Glutamatergic neuron (in vitro differentiated cells): ENCODE measurements at regions not wholly inside any gene's neighbourhood (a gene's known extent, or its start where the extent isn't known, plus 50 kb on each side); places are given as distances from the start of the nearest gene placed in this dataset.
"Not testable (repeated sequence)": the region's sequence is repeated elsewhere in the genome, so short reads cannot be mapped to it uniquely, and the experiment has no call there.

Experiments used
- DNase-seq: peaks from one replicate; pipeline ENCODE4 v3.0.0; 2022
- H3K27ac Mint-ChIP-seq: one replicate; pipeline ENCODE4 v1.8.0; 2020; ENCODE audit warnings: mild to moderate bottlenecking, mixed read lengths, inconsistent platforms; ENCODE audit not compliant: unreplicated experiment
- H3K27me3 Mint-ChIP-seq: one replicate; pipeline ENCODE4 v1.8.0; 2020; ENCODE audit warnings: mild to moderate bottlenecking, moderate library complexity, mixed read lengths, inconsistent platforms; ENCODE audit not compliant: unreplicated experiment
- H3K36me3 Mint-ChIP-seq: one replicate; pipeline ENCODE4 v1.8.0; 2020; ENCODE audit warnings: mild to moderate bottlenecking, mixed read lengths, inconsistent platforms; ENCODE audit not compliant: unreplicated experiment
- H3K4me1 Mint-ChIP-seq: one replicate; pipeline ENCODE4 v1.8.0; 2020; ENCODE audit warnings: mild to moderate bottlenecking, low read depth, mixed read lengths, inconsistent platforms; ENCODE audit not compliant: unreplicated experiment
- H3K4me3 Mint-ChIP-seq: one replicate; pipeline ENCODE4 v1.8.0; 2020; ENCODE audit warnings: mild to moderate bottlenecking, mixed read lengths, inconsistent platforms; ENCODE audit not compliant: unreplicated experiment
- H3K9me3 Mint-ChIP-seq: one replicate; pipeline ENCODE4 v1.8.0; 2020; ENCODE audit warnings: mild to moderate bottlenecking, moderate library complexity, mixed read lengths, inconsistent platforms; ENCODE audit not compliant: unreplicated experiment
- CTCF ChIP-seq: fragments of 200-600 bp; sonication (generic); IDR thresholded peaks from one replicate; pipeline ENCODE4 v1.5.0; 2021; ENCODE audit not compliant: partially characterized antibody, unreplicated experiment

- no peaks in the 10 kb centered on the region for H3K4me1 Mint-ChIP-seq
- TF ChIP-seq CTCF, result no peak
- H3K27ac Mint-ChIP-seq, result no peak overlapping the region
- H3K9me3 Mint-ChIP-seq, result no peaks in the 10 kb centered on the region
- H3K27me3 Mint-ChIP-seq, result no peaks in the 10 kb centered on the region
- H3K4me3 Mint-ChIP-seq, result no peak overlapping the region
- no peaks in the 10 kb centered on the region for H3K36me3 Mint-ChIP-seq
- no peak for DNase-seq
Observed at GRCh38 chr6:94859924-94860323, 717.4 kb upstream of the MANEA start.

GRCh38 chr6:94856999-94857398 is 720.3 kb upstream of the MANEA start:
- not testable (repeated sequence) for H3K27me3 Mint-ChIP-seq, H3K36me3 Mint-ChIP-seq, H3K4me3 Mint-ChIP-seq, H3K27ac Mint-ChIP-seq, H3K9me3 Mint-ChIP-seq, H3K4me1 Mint-ChIP-seq, DNase-seq

- H3K4me1 Mint-ChIP-seq, H3K4me3 Mint-ChIP-seq, H3K9me3 Mint-ChIP-seq, H3K36me3 Mint-ChIP-seq, H3K27me3 Mint-ChIP-seq, H3K27ac Mint-ChIP-seq, DNase-seq: not testable (repeated sequence)
Observed at GRCh38 chr6:94851329-94851728, 726.0 kb upstream of the MANEA start.

GRCh38 chr6:94845742-94846141 is 731.6 kb upstream of the MANEA start:
- DNase-seq, result no peak
- TF ChIP-seq CTCF, result no peak
- H3K4me3 Mint-ChIP-seq, result no peak overlapping the region
- H3K27me3 Mint-ChIP-seq, result no peaks in the 10 kb centered on the region
- H3K36me3 Mint-ChIP-seq, result no peaks in the 10 kb centered on the region
- H3K4me1 Mint-ChIP-seq, result no peaks in the 10 kb centered on the region
- H3K9me3 Mint-ChIP-seq, result no peaks in the 10 kb centered on the region
- H3K27ac Mint-ChIP-seq, result no peak overlapping the region

- Mint-ChIP-seq H3K27ac (no peak overlapping the region), H3K4me3 (no peak overlapping the region)
Observed at GRCh38 chr6:94835264-94835663, 742.1 kb upstream of the MANEA start.

GRCh38 chr6:94813806-94814205 is 763.5 kb upstream of the MANEA start:
- Mint-ChIP-seq H3K27ac (no peak overlapping the region), H3K27me3 (no peaks in the 10 kb centered on the region), H3K9me3 (no peaks in the 10 kb centered on the region), H3K36me3 (no peaks in the 10 kb centered on the region), H3K4me3 (no peak overlapping the region), H3K4me1 (no peaks in the 10 kb centered on the region)
- peak; percentile 31 for TF ChIP-seq CTCF
- DNase-seq, result no peak

More at GRCh38 chr6:94835264-94835663, 742.1 kb upstream of the MANEA start:
- H3K27me3 Mint-ChIP-seq, result no peaks in the 10 kb centered on the region
- no peaks in the 10 kb centered on the region for H3K4me1 Mint-ChIP-seq
- TF ChIP-seq CTCF, result no peak
- no peak for DNase-seq
- H3K36me3 Mint-ChIP-seq, result no peaks in the 10 kb centered on the region
- no peaks in the 10 kb centered on the region for H3K9me3 Mint-ChIP-seq
